ENCODE measurements at regions not wholly inside any gene's neighbourhood (a gene's known extent, or its start where the extent isn't known, plus 50 kb on each side); places are given as distances from the start of the nearest gene placed in this dataset.

DNA sequence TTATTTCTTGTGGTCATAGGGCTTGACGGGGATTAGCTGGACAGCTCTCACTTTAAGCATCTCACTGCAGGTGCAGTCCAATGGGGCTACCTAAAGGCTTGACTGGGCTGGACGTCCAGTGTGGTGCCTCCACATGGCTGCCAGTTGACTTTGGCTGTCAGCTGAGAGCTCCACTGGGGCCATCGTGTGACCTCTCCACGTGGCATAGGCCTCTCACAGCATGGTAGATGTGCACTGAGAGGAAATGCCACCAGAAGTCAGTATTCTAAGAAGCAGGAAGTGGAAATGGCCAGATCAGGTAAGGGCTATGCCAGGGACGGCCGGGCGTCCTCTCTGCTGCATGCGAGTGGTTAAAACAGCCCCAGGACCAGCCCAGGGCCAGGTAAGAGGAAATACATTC lies 105.2 kb upstream of the TWIST2 start:
- Mint-ChIP-seq H3K4me1 (ENCODE audit: unreplicated experiment) (no peaks in the 10 kb centered on the region), H3K27me3 (ENCODE audit: unreplicated experiment) (peaks cover 7% of the 10 kb centered on the region)
- no peak for TF ChIP-seq CTCF (IDR thresholded peaks at IDR 0.05; ENCODE audit: unreplicated experiment)

GRCh38 chr2:238743243-238744065 lies 104.4 kb upstream of the TWIST2 start:
- Mint-ChIP-seq H3K27ac (ENCODE audit: unreplicated experiment) (no peak overlapping the region), H3K4me3 (ENCODE audit: unreplicated experiment) (no peak overlapping the region), H3K36me3 (ENCODE audit: low read depth, unreplicated experiment) (no peaks in the 10 kb centered on the region), H3K9me3 (ENCODE audit: unreplicated experiment) (no peaks in the 10 kb centered on the region), H3K4me1 (ENCODE audit: unreplicated experiment) (no peaks in the 10 kb centered on the region), H3K27me3 (ENCODE audit: unreplicated experiment) (peaks cover 7% of the 10 kb centered on the region)
- no peak for DNase-seq (ENCODE audit: low spot score)
- no peak for TF ChIP-seq CTCF (IDR thresholded peaks at IDR 0.05; ENCODE audit: unreplicated experiment)

More for the DNA sequence above, 105.2 kb upstream of the TWIST2 start:
- Mint-ChIP-seq H3K4me3 (ENCODE audit: unreplicated experiment) (no peak overlapping the region), H3K36me3 (ENCODE audit: low read depth, unreplicated experiment) (no peaks in the 10 kb centered on the region), H3K27ac (ENCODE audit: unreplicated experiment) (no peak overlapping the region), H3K9me3 (ENCODE audit: unreplicated experiment) (no peaks in the 10 kb centered on the region)
- DNase-seq (ENCODE audit: low spot score): no peak

DNA sequence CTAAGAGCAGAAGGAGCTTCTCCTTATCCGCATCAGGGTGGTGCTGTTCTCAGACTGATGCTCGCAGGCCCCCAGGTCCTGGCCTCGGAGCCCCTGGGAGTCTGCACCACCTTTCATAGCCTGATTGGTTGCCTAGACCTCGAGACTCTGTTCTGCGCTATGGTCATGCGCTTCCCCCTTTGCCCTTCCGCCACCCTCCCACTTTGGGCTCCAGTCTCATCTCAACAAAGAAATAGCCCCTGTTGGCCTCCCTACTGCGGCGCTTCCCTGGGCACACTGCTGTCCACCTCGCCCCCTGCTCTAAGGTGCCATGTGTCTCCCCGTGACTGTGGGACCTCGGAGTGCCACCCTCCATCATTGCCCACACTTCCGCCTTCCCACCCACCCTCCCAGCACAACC lies 102.9 kb upstream of the TWIST2 start:
- Mint-ChIP-seq H3K36me3 (ENCODE audit: low read depth, unreplicated experiment) (no peaks in the 10 kb centered on the region), H3K27me3 (ENCODE audit: unreplicated experiment) (peaks cover 7% of the 10 kb centered on the region), H3K4me3 (ENCODE audit: unreplicated experiment) (no peak overlapping the region), H3K4me1 (ENCODE audit: unreplicated experiment) (no peaks in the 10 kb centered on the region), H3K27ac (ENCODE audit: unreplicated experiment) (no peak overlapping the region), H3K9me3 (ENCODE audit: unreplicated experiment) (peaks cover 7% of the 10 kb centered on the region)
- no peak for TF ChIP-seq CTCF (IDR thresholded peaks at IDR 0.05; ENCODE audit: unreplicated experiment)
- no peak for DNase-seq (ENCODE audit: low spot score)

GRCh38 chr2:238745997-238746396 lies 101.9 kb upstream of the TWIST2 start:
- H3K27me3 Mint-ChIP-seq (ENCODE audit: unreplicated experiment): peaks cover 5% of the 10 kb centered on the region
- DNase-seq (ENCODE audit: low spot score): no peak
- no peak for TF ChIP-seq CTCF (IDR thresholded peaks at IDR 0.05; ENCODE audit: unreplicated experiment)
- peaks cover 7% of the 10 kb centered on the region for H3K9me3 Mint-ChIP-seq (ENCODE audit: unreplicated experiment)
- no peak overlapping the region for H3K27ac Mint-ChIP-seq (ENCODE audit: unreplicated experiment)
- no peaks in the 10 kb centered on the region for H3K4me1 Mint-ChIP-seq (ENCODE audit: unreplicated experiment)
- H3K4me3 Mint-ChIP-seq (ENCODE audit: unreplicated experiment): no peak overlapping the region
- no peaks in the 10 kb centered on the region for H3K36me3 Mint-ChIP-seq (ENCODE audit: low read depth, unreplicated experiment)

- no peak for TF ChIP-seq CTCF (IDR thresholded peaks at IDR 0.05; ENCODE audit: unreplicated experiment)
- peaks cover 7% of the 10 kb centered on the region for H3K9me3 Mint-ChIP-seq (ENCODE audit: unreplicated experiment)
- no peak for DNase-seq (ENCODE audit: low spot score)
- H3K27me3 Mint-ChIP-seq (ENCODE audit: unreplicated experiment): peaks cover 5% of the 10 kb centered on the region
- no peaks in the 10 kb centered on the region for H3K36me3 Mint-ChIP-seq (ENCODE audit: low read depth, unreplicated experiment)
- H3K4me1 Mint-ChIP-seq (ENCODE audit: unreplicated experiment): no peaks in the 10 kb centered on the region
- H3K4me3 Mint-ChIP-seq (ENCODE audit: unreplicated experiment): no peak overlapping the region
- H3K27ac Mint-ChIP-seq (ENCODE audit: unreplicated experiment): no peak overlapping the region
These were observed 100.8 kb upstream of the TWIST2 start for GRCh38 chr2:238747114-238747513.

Measured in endothelial cell (in vitro differentiated cells).